NCI-H146 treated with DMSO at 0.1 percent for 48 hours (cell line): ENCODE measurements at regions not wholly inside any gene's neighbourhood (a gene's known extent, or its start where the extent isn't known, plus 50 kb on each side); places are given as distances from the start of the nearest gene placed in this dataset.
"Not testable (repeated sequence)": the region's sequence is repeated elsewhere in the genome, so short reads cannot be mapped to it uniquely, and the experiment has no call there.

Experiments
- DNase-seq: peaks from one replicate; lab custom pipeline; 2025; ENCODE audit not compliant: unreplicated experiment; lab: John Stamatoyannopoulos, UW

DNA sequence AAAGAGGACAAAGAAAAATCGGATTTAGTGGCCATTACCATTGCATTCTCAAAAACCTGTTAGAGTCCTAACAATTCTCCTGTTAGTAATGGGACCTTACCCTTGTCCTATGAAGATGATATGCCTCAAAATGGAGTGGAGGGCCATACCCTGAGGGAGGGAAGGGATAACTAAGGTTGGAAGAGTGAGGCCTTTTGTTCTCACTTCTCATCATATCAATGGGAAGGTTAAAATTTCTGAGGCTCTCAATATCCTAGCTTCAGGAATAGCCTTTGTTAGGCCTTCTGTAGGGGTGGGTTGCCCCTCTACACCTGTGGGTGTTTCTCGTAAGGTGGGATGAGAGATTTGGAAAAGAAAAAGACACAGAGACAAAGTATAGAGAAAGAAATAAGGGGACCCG is 109.4 kb upstream of the SGIP1 start:
- not testable (repeated sequence) for DNase-seq

DNA sequence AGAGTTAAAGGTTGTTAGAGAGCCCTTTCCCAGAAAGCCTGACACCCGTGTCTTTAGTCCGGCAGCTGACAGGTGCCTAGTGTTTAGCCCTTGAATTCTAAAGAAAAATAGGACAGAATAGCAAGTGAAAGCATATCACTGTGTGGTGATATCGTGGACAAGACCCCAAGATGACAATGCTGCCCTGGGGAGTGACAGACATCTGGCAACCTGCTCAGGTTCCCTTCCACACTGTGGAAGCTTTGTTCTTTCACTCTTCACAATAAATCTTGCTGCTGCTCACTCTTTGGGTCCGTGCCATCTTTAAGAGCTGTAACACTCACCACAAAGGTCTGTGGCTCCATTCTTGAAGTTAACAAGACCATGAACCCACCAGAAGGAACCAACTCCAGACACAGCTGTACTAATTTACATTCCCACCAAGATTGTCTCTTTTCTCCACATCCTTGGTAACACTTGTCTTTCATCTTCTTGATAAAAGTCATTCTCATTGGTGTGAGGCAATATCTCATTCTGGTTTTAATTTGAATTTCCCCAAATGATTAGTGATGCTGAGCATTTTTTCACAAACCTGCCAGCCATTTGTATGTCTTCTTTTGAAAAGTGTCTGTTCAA is 107.6 kb upstream of the SGIP1 start:
- DNase-seq, result no peak

- not testable (repeated sequence) for DNase-seq
Measured at GRCh38 chr1:66430815-66431214, 103.1 kb upstream of the SGIP1 start.

- DNase-seq, result no peak
Measured at GRCh38 chr1:66431999-66432398, 102.0 kb upstream of the SGIP1 start.

DNA sequence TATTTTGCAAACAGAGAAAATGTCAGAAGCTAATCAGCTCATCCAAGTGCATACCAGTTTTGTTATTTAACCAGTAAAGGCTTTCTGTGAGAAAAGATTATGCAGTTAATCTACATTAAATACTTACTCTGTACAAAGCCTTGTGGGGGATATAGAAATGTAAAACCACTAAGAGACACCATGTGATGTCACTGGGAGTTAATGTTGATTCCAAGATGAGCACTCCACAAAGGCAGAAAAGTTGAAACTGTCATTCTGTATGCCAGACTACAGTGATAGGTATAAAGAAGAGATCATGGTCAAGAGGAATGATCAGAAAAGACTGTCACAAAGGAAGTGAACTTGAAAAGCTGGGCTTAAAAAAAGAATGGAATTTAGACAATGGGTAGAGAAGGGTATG is 100.3 kb upstream of the SGIP1 start:
- no peak for DNase-seq

DNA sequence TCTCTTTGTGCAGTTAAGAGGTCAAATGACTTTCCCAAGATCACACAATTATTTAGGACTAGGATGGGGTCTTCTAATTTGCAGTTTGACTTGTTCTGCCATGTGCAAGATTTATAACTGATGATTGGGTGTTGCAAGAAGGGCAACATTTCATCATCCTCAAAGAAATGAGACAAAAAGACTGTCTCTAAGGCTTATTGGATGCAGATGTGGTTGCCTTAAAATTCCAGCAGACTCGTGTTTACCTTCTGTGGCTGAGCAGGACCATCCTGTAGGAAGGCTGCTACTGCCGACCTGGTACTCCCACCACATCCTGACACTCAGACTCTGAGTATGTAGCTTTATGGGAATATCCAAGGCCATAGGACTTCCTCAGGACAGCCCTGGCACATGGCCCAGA is 99.9 kb upstream of the SGIP1 start:
- no peak for DNase-seq

- DNase-seq, result no peak
Measured at GRCh38 chr1:66435541-66435940, 98.4 kb upstream of the SGIP1 start.

DNA sequence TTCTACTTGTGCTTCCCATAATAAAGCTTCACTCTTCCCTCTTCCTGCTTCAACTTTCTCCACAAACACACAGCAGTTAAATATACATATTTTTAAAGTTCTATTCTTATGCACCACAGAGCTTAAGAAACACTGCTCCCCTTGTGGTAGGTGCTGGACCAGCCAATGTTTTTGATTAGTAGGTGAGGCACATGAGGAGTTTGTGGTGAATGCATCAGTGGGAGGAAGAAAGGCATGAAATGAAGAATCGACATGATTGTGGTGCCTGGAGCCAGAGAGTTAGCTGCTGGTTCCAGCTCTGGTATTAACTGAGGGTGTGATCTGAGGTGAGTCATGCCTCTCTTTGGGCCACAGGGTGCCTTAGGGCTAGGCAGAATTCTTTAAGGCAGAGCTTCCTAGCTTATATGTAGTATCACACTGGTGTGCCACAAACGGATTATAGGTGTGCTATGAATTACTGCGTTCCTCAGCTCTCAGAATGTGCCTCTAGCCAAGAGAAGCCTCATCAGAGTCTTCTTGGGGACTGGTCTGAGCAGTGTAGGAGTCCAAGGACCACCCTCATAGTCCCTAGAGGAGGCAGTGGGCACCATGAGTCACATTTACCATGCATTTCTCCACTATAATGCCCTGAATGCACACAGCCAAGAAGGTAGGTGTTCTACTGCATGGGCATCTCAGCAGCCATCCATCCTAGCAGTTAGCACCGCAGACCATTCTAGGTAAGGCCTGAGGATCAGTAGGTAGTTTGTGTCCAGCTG is 97.4 kb upstream of the SGIP1 start:
- DNase-seq, result no peak

GRCh38 chr1:66437136-66437401 is 96.9 kb upstream of the SGIP1 start:
- DNase-seq, result no peak

- DNase-seq, result no peak
Measured at GRCh38 chr1:66438062-66438461, 95.9 kb upstream of the SGIP1 start.

DNA sequence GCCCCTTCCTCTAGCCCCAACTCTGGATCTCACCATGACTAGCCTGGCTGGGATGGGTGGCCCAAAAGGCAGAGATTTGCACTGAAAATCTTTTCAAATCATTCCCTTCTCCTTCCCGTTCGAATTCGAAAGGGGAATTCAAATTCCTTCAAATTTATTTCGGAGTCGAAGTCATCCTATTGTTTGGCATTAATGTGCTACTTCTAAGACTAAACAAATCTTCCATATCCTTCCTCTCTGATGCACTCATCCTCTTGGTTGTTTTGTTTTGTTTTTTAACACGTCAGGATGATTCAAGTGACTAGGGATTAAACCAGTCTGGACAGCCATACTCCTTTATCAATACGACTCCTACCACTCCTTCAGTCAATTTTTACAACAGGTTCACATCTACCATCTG is 95.5 kb upstream of the SGIP1 start:
- DNase-seq, result no peak

DNA sequence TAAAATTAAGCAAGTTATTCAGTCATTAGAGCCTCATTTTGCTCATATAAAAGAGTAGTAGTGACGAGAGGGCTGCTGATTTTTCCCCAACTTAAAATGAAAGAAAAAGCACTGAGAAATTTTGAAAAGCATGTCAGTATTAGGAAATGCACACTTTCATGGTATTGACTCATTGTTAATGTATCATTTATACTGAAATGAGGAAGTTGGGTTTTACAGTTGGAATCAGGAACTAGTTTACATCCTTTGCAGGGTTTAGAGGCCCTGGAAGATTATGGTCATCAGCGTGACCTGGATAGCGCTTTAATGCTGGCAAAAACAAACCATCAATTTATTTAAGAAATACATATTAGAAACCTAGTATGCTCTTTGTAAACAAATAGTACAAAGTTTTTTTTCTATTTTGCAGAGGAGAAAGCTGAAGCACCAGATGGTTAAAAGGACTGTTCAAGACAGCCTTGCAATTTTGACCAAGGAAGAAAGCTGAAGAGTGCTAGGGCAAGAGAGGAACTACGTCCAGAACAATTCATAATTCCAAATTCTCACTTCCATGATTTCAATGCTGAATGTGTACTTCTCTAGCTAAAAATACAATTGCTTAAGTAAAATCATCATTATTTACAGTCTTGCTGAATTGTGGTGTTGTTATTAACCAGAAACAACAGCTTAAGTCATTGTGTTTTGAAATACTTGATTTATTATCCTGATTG is 94.8 kb upstream of the SGIP1 start:
- no peak for DNase-seq

DNA sequence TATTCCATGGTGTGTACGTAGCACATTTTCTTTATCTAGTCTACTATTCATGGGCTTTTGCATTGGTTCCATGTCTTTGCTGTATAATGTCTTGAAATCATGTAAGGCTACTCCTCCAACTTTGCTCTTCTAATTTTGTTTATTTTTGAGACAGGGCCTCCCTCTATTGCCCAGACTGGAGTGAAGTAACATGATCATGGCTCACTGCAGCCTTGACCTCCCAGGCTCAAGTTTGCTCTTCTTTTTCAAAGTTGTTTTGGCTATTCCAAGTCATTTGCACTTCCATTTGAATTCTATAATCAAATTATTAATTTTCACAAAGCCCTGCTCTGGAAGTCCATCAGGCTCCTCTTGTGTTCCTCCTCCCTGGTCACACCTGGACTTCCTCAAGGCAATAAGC is 90.2 kb upstream of the SGIP1 start:
- DNase-seq, result no peak

DNA sequence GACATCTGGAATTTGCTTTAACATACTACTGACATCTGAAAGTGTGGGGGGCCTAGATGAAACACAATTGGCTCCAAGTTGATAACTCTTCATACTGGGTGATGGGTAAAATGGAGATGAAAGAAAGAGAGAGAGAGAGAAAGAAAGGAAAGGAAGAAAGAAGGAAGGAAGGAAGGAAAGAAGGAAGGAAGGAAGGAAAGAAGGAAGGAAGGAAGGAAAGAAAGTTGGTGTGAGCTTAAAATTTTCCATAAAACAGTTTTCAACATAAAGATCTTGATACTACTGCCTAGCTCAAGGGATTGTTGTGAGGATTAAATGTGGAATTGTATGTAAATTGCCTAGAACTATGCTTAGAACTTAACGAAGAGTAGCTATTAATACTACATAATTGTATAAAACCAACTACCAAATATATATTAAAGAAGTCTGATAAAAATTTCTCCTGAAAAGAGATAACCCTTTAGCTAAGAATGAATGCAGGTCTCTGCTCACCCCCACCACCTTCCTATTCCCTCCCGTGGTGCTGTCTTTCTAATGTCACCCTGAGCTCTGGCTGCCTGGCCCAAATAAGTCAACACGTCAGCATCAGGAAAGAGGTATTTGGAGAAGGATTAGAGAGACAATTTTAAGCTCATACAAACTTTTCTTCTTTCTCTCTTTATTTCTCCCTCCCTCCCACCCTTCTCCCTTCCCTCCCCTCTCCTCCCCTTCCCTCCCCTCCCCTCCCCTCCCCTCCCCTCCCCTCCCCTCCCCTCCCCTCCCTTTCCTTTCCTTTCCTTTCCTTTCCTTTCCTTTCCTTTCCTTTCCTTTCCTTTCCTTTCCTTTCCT is 89.3 kb upstream of the SGIP1 start:
- no peak for DNase-seq

DNA sequence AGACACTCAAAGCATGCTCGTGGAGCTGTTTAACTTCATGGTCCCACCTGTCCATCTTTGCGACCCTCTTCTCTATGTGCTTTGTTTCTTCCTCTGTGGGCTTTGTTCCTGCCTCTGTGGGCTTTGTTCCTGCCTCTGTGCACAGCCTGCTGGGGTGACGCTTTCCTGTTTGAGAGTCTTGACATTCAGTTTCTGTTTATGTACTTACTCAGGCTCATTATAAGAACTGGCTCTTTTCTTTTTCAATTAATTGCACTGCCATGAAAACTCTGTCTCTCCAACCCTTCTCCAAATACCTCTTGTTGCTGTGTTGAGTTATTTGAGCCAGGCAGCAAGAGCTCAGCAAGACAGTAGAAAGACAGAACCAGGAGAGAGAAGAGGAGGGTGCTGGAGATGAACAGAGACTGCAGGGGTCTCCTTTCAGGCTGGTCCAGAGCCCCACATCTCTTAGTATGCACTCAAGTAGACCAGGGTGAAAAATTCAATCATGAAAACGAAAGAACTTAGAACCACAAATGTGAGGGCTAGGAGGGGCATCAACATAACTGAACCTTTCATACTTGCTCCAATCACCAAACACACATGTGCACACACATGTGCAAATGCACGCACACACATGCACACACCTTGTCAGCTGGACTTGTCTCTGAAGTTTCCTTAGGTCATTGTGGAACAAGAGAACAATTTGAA is 88.3 kb upstream of the SGIP1 start:
- no peak for DNase-seq

DNA sequence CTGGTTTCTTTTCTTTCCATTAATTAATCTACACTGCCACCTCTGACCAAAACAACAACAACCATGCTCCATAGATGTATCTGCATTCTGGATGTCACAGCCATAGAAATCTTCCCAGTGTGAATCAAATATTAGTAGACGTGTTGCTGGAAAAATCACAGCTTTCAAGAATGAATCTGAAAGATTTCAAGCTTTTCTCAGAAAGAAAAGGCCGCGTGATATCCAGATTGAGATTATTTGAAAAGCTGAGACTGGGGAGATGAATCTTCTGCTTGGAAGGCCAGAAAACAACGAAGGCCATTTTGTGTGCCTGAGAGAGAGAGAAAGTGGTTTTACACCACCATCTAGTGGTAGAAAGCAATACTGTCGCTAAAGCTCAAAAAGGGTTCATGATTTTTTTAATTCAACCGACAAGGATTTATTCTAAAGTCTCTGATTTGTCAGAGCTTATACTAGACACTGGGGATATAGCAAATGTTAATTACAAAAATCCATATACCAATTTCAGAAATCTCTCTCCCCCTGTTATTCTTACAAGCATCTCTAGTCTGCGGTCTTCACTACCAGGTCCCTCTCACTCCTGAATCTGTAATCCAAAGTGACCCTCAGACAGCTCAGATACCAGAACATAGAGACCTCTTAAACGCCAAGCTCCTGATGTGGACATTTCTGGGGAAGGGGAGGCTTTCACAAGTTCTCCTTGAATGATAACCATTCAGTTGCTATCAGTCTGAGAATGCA is 87.5 kb upstream of the SGIP1 start:
- DNase-seq, result peak; percentile 7

GRCh38 chr1:66450043-66450514 is 83.9 kb upstream of the SGIP1 start:
- DNase-seq, result no peak

DNA sequence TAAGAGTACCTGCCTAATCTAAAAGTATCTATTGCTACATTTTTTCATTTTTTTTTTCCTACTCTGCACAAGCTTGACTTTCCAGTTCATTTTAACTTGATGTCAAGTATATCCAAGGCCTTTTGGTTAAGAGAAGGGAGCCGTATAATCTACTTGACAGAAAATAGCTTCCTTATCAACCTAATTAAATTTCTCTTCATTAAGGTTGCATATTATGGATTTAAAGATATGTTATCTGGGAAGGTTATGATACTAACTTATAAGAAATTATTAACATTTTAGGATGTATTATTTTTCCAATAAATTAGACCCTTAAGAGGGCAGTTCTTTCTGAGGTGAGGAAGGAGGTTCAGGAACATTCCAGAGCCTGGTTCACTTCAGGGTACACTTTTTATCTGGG is 83.1 kb upstream of the SGIP1 start:
- DNase-seq, result no peak

DNA sequence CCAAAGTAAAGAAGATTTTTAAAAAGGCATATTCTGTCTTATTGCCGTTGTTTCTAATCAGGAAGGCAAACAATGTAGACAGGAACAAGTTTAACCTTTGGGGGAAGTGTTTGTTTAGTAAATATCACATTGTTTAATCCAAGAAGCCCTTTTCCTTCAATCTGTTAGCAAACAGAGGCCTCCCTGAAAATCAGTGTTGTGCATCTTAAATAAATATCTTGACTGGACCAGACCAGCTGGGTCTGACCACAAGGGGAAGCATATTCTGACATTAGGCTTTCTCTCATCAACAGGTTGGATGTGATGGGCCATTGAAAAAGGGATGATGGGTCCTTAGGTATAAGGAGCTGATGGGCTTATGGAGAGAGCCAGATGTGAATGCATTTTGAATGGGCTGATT is 81.8 kb upstream of the SGIP1 start:
- DNase-seq, result no peak

- no peak for DNase-seq
Measured at GRCh38 chr1:66452982-66453381, 81.0 kb upstream of the SGIP1 start.
